HL-60 (cell line): ENCODE measurements at regions not wholly inside any gene's neighbourhood (a gene's known extent, or its start where the extent isn't known, plus 50 kb on each side); places are given as distances from the start of the nearest gene placed in this dataset.

Experiments used
- GABPA ChIP-seq: IDR thresholded peaks from 2 replicates; pipeline ENCODE4 v1.6.1; 2012; ENCODE audit warnings: low read depth
- POLR2AphosphoS5 ChIP-seq: IDR thresholded peaks from 2 replicates; pipeline ENCODE4 v1.6.1; 2012; ENCODE audit warnings: low read depth
- REST ChIP-seq: IDR thresholded peaks from 2 replicates; pipeline ENCODE4 v1.6.1; 2012; ENCODE audit warnings: low read depth; ENCODE audit not compliant: insufficient replicate concordance
- SPI1 ChIP-seq: IDR thresholded peaks from 2 replicates; pipeline ENCODE4 v1.6.1; 2012; ENCODE audit warnings: low read depth, mild to moderate bottlenecking, borderline replicate concordance
- TF ChIP-seq, protein P1 (sequence below): IDR thresholded peaks from one replicate; pipeline ENCODE4 v1.5.1; 2011; ENCODE audit warnings: low read length, control low read depth, inconsistent platforms; ENCODE audit not compliant: insufficient read depth

- TF ChIP-seq, protein P1, sequence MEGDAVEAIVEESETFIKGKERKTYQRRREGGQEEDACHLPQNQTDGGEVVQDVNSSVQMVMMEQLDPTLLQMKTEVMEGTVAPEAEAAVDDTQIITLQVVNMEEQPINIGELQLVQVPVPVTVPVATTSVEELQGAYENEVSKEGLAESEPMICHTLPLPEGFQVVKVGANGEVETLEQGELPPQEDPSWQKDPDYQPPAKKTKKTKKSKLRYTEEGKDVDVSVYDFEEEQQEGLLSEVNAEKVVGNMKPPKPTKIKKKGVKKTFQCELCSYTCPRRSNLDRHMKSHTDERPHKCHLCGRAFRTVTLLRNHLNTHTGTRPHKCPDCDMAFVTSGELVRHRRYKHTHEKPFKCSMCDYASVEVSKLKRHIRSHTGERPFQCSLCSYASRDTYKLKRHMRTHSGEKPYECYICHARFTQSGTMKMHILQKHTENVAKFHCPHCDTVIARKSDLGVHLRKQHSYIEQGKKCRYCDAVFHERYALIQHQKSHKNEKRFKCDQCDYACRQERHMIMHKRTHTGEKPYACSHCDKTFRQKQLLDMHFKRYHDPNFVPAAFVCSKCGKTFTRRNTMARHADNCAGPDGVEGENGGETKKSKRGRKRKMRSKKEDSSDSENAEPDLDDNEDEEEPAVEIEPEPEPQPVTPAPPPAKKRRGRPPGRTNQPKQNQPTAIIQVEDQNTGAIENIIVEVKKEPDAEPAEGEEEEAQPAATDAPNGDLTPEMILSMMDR, result no peak
- TF ChIP-seq GABPA (no peak), SPI1 (no peak), REST (no peak), POLR2AphosphoS5 (no peak)
These were observed 175.8 kb downstream of the RCHY1 start for GRCh38 chr4:75338352-75338880.
